MM.1S (cell line): ENCODE measurements at regions not wholly inside any gene's neighbourhood (a gene's known extent, or its start where the extent isn't known, plus 50 kb on each side); places are given as distances from the start of the nearest gene placed in this dataset.

Experiments
- DNase-seq: peaks from one replicate; pipeline ENCODE4 v3.0.0-alpha.2; 2015
- H2AFZ ChIP-seq: fragments of 300-600 bp; sonication (generic); 2 replicates; pipeline ENCODE4 v1.6.0; 2016; ENCODE audit warnings: antibody characterized with exemption, low read length
- H3F3A ChIP-seq: fragments of 300-600 bp; sonication (generic); 2 replicates; pipeline ENCODE4 v1.6.1; 2016; ENCODE audit warnings: mild to moderate bottlenecking, antibody characterized with exemption, low read length, moderate library complexity, mixed read lengths; ENCODE audit not compliant: insufficient read depth
- H3K27ac ChIP-seq: fragments of 300-600 bp; sonication (generic); 2 replicates; pipeline ENCODE4 v1.5.1; 2016; ENCODE audit warnings: mild to moderate bottlenecking, low read length
- H3K27me3 ChIP-seq: fragments of 300-600 bp; sonication (generic); replicated peaks from 2 replicates; pipeline ENCODE4 v1.6.0; 2016; ENCODE audit warnings: low read length; ENCODE audit not compliant: insufficient read depth
- H3K36me3 ChIP-seq: fragments of 300-600 bp; sonication (generic); replicated peaks from 2 replicates; pipeline ENCODE4 v1.6.1; 2016; ENCODE audit warnings: mild to moderate bottlenecking, low read length, mixed read lengths; ENCODE audit not compliant: insufficient read depth
- H3K4me1 ChIP-seq: fragments of 300-600 bp; sonication (generic); 2 replicates; pipeline ENCODE4 v1.6.1; 2016; ENCODE audit warnings: low read length, mixed read lengths
- H3K4me2 ChIP-seq: fragments of 300-600 bp; sonication (generic); 2 replicates; pipeline ENCODE4 v1.6.0; 2016; ENCODE audit warnings: low read depth, low read length
- H3K4me3 ChIP-seq: fragments of 300-600 bp; sonication (generic); 2 replicates; pipeline ENCODE4 v1.5.1; 2016; ENCODE audit warnings: low read length, mixed read lengths
- H3K79me2 ChIP-seq: fragments of 300-600 bp; sonication (generic); 2 replicates; pipeline ENCODE4 v1.6.1; 2016; ENCODE audit warnings: mixed run types, low read length, mixed read lengths
- H3K9ac ChIP-seq: fragments of 300-600 bp; sonication (generic); 2 replicates; pipeline ENCODE4 v1.6.1; 2016; ENCODE audit warnings: low read length, mixed read lengths
- H3K9me2 ChIP-seq: fragments of 300-600 bp; sonication (generic); replicated peaks from 2 replicates; pipeline ENCODE4 v1.6.1; 2016; ENCODE audit warnings: mild to moderate bottlenecking, low read length, mixed read lengths; ENCODE audit not compliant: insufficient read depth
- H3K9me3 ChIP-seq: fragments of 300-600 bp; sonication (generic); replicated peaks from 2 replicates; pipeline ENCODE4 v1.6.1; 2016; ENCODE audit warnings: mild to moderate bottlenecking, low read length, mixed read lengths; ENCODE audit not compliant: insufficient read depth
- H4K20me1 ChIP-seq: fragments of 300-600 bp; sonication (generic); 2 replicates; pipeline ENCODE4 v1.6.1; 2016; ENCODE audit warnings: mild to moderate bottlenecking, low read length, moderate library complexity, mixed read lengths; ENCODE audit not compliant: insufficient read depth
- EZH2 ChIP-seq: fragments of 300-600 bp; sonication (generic); optimal IDR thresholded peaks from 2 replicates; pipeline ENCODE3; 2017; ENCODE audit warnings: low read depth, mild to moderate bottlenecking, antibody characterized with exemption, low read length, mixed read lengths
- EZH2phosphoT487 ChIP-seq: fragments of 300-600 bp; sonication (generic); IDR thresholded peaks from 2 replicates; pipeline ENCODE4 v1.6.1; 2018; ENCODE audit warnings: antibody characterized with exemption, low read length
- TF ChIP-seq, protein P1 (sequence below): fragments of 300-600 bp; sonication (generic); IDR thresholded peaks from 2 replicates; pipeline ENCODE4 v1.5.1; 2016; ENCODE audit warnings: antibody characterized with exemption, low read length, mixed read lengths

DNA sequence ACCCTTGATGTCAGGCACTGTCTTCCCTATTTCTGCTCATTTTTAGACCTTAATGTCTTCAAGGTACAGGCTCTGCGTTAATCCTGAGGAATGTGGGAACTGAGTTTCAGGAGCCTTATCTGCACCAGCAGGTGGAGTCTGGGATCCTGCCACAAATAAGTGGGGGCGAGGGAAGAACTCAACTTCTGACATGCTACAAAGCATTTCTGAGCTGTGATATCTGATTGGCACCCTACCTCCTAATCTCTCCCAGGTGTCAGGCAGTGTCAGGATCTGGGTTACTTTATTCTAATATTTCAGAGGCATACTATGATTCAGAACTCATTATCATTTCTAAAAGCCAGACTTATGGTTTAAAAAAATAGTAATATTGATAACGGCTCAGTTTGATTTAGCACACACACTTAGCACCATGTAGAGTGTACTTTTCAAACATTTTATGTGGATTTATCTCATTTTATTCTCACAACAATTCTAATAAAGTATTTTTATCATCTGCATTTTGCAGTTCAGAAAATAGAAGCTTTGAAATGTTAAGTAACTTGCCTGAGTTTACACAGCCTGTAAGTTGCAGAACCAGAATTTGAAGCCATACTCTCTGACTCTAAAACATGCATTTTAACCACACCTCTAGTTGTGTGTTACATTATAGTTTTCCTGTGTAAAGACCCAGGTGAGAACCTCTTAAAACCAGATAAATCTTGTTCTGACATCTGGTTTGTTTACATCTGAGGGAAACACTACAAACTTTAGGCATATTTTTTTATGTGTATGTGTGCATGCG is 358.6 kb downstream of the TDRD3 start:
- no peaks in the 10 kb centered on the region for H3K27me3 ChIP-seq
- DNase-seq, result no peak
- no peaks in the 10 kb centered on the region for H3K9me2 ChIP-seq
- H3K4me3 ChIP-seq, result no peak overlapping the region
- no peak overlapping the region for H3K27ac ChIP-seq
- no peaks in the 10 kb centered on the region for H4K20me1 ChIP-seq
- no peaks in the 10 kb centered on the region for H3K4me1 ChIP-seq
- no peaks in the 10 kb centered on the region for H3K9me3 ChIP-seq
- no peaks in the 10 kb centered on the region for H3F3A ChIP-seq
- no peak overlapping the region for H2AFZ ChIP-seq
- no peak for TF ChIP-seq EZH2phosphoT487
- TF ChIP-seq, protein P1, sequence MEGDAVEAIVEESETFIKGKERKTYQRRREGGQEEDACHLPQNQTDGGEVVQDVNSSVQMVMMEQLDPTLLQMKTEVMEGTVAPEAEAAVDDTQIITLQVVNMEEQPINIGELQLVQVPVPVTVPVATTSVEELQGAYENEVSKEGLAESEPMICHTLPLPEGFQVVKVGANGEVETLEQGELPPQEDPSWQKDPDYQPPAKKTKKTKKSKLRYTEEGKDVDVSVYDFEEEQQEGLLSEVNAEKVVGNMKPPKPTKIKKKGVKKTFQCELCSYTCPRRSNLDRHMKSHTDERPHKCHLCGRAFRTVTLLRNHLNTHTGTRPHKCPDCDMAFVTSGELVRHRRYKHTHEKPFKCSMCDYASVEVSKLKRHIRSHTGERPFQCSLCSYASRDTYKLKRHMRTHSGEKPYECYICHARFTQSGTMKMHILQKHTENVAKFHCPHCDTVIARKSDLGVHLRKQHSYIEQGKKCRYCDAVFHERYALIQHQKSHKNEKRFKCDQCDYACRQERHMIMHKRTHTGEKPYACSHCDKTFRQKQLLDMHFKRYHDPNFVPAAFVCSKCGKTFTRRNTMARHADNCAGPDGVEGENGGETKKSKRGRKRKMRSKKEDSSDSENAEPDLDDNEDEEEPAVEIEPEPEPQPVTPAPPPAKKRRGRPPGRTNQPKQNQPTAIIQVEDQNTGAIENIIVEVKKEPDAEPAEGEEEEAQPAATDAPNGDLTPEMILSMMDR, result no peak
- TF ChIP-seq EZH2, result no peak
- no peaks in the 10 kb centered on the region for H3K36me3 ChIP-seq
- no peaks in the 10 kb centered on the region for H3K79me2 ChIP-seq
- no peak overlapping the region for H3K4me2 ChIP-seq
- H3K9ac ChIP-seq, result no peak overlapping the region

GRCh38 chr13:60754211-60755090 is 357.4 kb downstream of the TDRD3 start:
- Histone ChIP-seq H3K36me3 (no peaks in the 10 kb centered on the region), H3K27me3 (no peaks in the 10 kb centered on the region), H3K4me2 (no peak overlapping the region), H3K9me3 (no peaks in the 10 kb centered on the region), H2AFZ (no peak overlapping the region), H3F3A (no peaks in the 10 kb centered on the region), H3K27ac (no peak overlapping the region), H3K79me2 (no peaks in the 10 kb centered on the region), H3K4me3 (no peak overlapping the region), H4K20me1 (no peaks in the 10 kb centered on the region), H3K4me1 (no peaks in the 10 kb centered on the region), H3K9me2 (no peaks in the 10 kb centered on the region), H3K9ac (no peak overlapping the region)
- TF ChIP-seq, protein P1, result no peak
- DNase-seq, result no peak

DNA sequence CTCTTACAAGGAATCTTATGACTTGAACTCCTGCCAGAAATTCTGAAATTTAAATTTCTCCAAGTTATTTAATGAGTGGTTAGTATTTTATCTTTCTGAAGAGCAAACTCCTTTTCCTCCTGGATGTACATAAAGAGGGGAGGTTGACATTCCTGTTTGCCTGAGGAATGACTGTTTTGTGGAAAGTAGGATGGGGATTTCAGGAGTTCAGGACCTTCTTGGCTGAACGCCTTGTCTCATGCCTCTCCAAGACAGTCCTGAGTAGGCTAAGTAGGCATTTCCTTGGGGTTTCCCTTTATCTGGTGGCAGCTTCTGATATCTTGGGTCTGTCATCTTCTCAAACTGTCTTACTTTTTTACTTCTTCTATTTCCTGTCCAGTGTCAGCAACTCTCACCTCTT is 356.6 kb downstream of the TDRD3 start:
- no peaks in the 10 kb centered on the region for H3K79me2 ChIP-seq
- DNase-seq, result no peak
- no peak overlapping the region for H3K4me3 ChIP-seq
- no peaks in the 10 kb centered on the region for H3K27me3 ChIP-seq
- no peak overlapping the region for H3K4me2 ChIP-seq
- no peak for TF ChIP-seq EZH2phosphoT487
- TF ChIP-seq, protein P1, result no peak
- TF ChIP-seq EZH2, result no peak
- H4K20me1 ChIP-seq, result no peaks in the 10 kb centered on the region
- no peaks in the 10 kb centered on the region for H3K36me3 ChIP-seq
- no peak overlapping the region for H3K9ac ChIP-seq
- no peak overlapping the region for H3K27ac ChIP-seq
- H2AFZ ChIP-seq, result no peak overlapping the region
- H3F3A ChIP-seq, result no peaks in the 10 kb centered on the region
- H3K9me2 ChIP-seq, result no peaks in the 10 kb centered on the region
- no peaks in the 10 kb centered on the region for H3K9me3 ChIP-seq
- H3K4me1 ChIP-seq, result no peaks in the 10 kb centered on the region
